PC-3 (cell line): ENCODE measurements at regions not wholly inside any gene's neighbourhood (a gene's known extent, or its start where the extent isn't known, plus 50 kb on each side); places are given as distances from the start of the nearest gene placed in this dataset.
"Not testable (repeated sequence)": the region's sequence is repeated elsewhere in the genome, so short reads cannot be mapped to it uniquely, and the experiment has no call there.

Experiments used
- ATAC-seq: fragments of 200-7000 bp; cut with Tn5 transposase; 2 replicates; pipeline ENCODE4 v1.9.1; 2020; ENCODE audit warnings: mild to moderate bottlenecking, moderate library complexity
- BruUV-seq: library from RNA; stranded (reverse); fragments of 400-500 nt; replicated peaks from 2 replicates; lab custom pipeline; 2021; lab: Mats Ljungman, UMichigan
- CTCF ChIA-PET: fragments of 300-600 bp; sonication (Branson Sonifier 250); formaldehyde crosslinking; loops from one replicate; lab custom pipeline; 2022; ENCODE audit warnings: antibody characterized with exemption; lab: Charles Lee
- POLR2A ChIA-PET: fragments of 300-600 bp; sonication (Branson Sonifier 250); formaldehyde crosslinking; loops from one replicate; lab custom pipeline; 2022; ENCODE audit warnings: antibody characterized with exemption; ENCODE audit not compliant: unreplicated experiment; lab: Charles Lee
- DNase-seq: peaks from one replicate; pipeline ENCODE4 v3.0.0-alpha.2; 2015
- H2AFZ ChIP-seq: fragments of 300-600 bp; sonication (generic); 2 replicates; pipeline ENCODE4 v1.6.0; 2016; ENCODE audit warnings: antibody characterized with exemption, low read length
- H3F3A ChIP-seq: fragments of 300-600 bp; sonication (generic); one replicate; pipeline ENCODE4 v1.6.0; 2017; ENCODE audit warnings: antibody characterized with exemption, low read length, control low read depth, mild to moderate bottlenecking; ENCODE audit not compliant: unreplicated experiment
- H3K27ac ChIP-seq: fragments of 300-600 bp; sonication (generic); 2 replicates; pipeline ENCODE4 v1.5.1; 2016; ENCODE audit warnings: mild to moderate bottlenecking, low read length
- H3K27me3 ChIP-seq: fragments of 300-600 bp; sonication (generic); 2 replicates; pipeline ENCODE4 v1.6.1; 2016; ENCODE audit warnings: low read length, mixed read lengths
- H3K36me3 ChIP-seq: fragments of 300-600 bp; sonication (generic); 2 replicates; pipeline ENCODE4 v1.6.1; 2016; ENCODE audit warnings: low read depth, mixed run types, low read length, mixed read lengths
- H3K4me1 ChIP-seq: fragments of 300-600 bp; sonication (generic); 2 replicates; pipeline ENCODE4 v1.5.1; 2016; ENCODE audit warnings: low read length; ENCODE audit not compliant: insufficient read depth
- H3K4me2 ChIP-seq: fragments of 300-600 bp; sonication (generic); 2 replicates; pipeline ENCODE4 v1.6.0; 2016; ENCODE audit warnings: low read length
- H3K4me3 ChIP-seq: fragments of 300-600 bp; sonication (generic); 2 replicates; pipeline ENCODE4 v1.5.1; 2016; ENCODE audit warnings: mild to moderate bottlenecking, low read length, mixed read lengths
- H3K79me2 ChIP-seq: fragments of 300-600 bp; sonication (generic); 2 replicates; pipeline ENCODE4 v1.6.1; 2017; ENCODE audit warnings: low read length, mixed read lengths
- H3K9ac ChIP-seq: fragments of 300-600 bp; sonication (generic); 2 replicates; pipeline ENCODE4 v1.6.0; 2016; ENCODE audit warnings: mild to moderate bottlenecking, low read length
- H3K9me2 ChIP-seq: fragments of 300-600 bp; sonication (generic); replicated peaks from 2 replicates; pipeline ENCODE4 v1.6.1; 2016; ENCODE audit warnings: mixed run types, low read length, mixed read lengths
- H3K9me3 ChIP-seq: fragments of 300-600 bp; sonication (generic); 2 replicates; pipeline ENCODE4 v1.6.1; 2016; ENCODE audit warnings: low read length, mixed read lengths
- H4K20me1 ChIP-seq: fragments of 300-600 bp; sonication (generic); 2 replicates; pipeline ENCODE4 v1.6.1; 2016; ENCODE audit warnings: low read length, mixed read lengths
- CTCF ChIP-seq: fragments of 300-600 bp; sonication (generic); conservative IDR thresholded peaks from 2 replicates; pipeline ENCODE4 v1.5.1; 2017; ENCODE audit warnings: antibody characterized with exemption, low read depth, mild to moderate bottlenecking, low read length
- EZH2 ChIP-seq: fragments of 300-600 bp; sonication (generic); IDR thresholded peaks from one replicate; pipeline ENCODE4 v1.6.1; 2017; ENCODE audit warnings: antibody characterized with exemption, mild to moderate bottlenecking, low read length; ENCODE audit not compliant: unreplicated experiment
- EZH2phosphoT487 ChIP-seq: fragments of 300-600 bp; sonication (generic); IDR thresholded peaks from 2 replicates; pipeline ENCODE4 v1.6.1; 2018; ENCODE audit warnings: mild to moderate bottlenecking, antibody characterized with exemption, low read length, borderline replicate concordance
- intact Hi-C: fragments of 100-400 bp; cut with micrococcal nuclease; formaldehyde crosslinking; loops from 2 replicates; pipeline ENCODE4 v1.9.0; 2023

DNA sequence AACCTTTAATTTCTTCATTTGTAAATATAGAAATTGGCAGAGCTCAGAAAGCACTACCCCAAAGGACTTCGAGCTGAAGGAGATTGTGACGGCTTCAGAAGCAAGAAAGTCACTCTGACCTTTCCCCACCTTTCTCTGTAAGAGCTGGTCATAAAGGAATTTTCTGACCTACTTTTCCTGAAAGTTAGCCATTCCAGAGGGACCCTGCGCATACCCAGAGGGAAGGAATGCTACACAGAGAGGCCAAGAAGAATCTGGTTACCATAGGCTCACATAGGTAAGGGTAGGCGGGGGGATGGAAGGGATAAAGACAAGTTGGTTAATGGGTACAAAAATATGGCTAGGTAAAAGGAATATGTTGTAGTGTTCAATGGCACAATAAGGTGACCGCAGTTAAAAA, 1080.3 kb downstream of the ZPLD1 start:
- no peak overlapping the region for H2AFZ ChIP-seq
- H3K4me3 ChIP-seq = no peak overlapping the region
- BruUV-seq = no TSS peak
- no peaks in the 10 kb centered on the region for H3F3A ChIP-seq
- POLR2A ChIA-PET = no interaction called here
- intact Hi-C loops = no loop called here
- H3K27me3 ChIP-seq = no peaks in the 10 kb centered on the region
- no peak overlapping the region for H3K4me2 ChIP-seq
- H3K9me2 ChIP-seq = no peaks in the 10 kb centered on the region
- TF ChIP-seq EZH2phosphoT487 (no peak), CTCF (no peak), EZH2 (no peak)
- H3K9ac ChIP-seq = no peak overlapping the region
- CTCF ChIA-PET = no interaction called here
- DNase-seq (no peak), ATAC-seq (no peak)
- no peaks in the 10 kb centered on the region for H4K20me1 ChIP-seq
- no peaks in the 10 kb centered on the region for H3K4me1 ChIP-seq
- no peaks in the 10 kb centered on the region for H3K36me3 ChIP-seq
- no peaks in the 10 kb centered on the region for H3K79me2 ChIP-seq
- 0 out of 2 replicates have a peak, but pooled peaks cover 2% of the 10 kb centered on the region for H3K9me3 ChIP-seq
- H3K27ac ChIP-seq = no peak overlapping the region

- 0 out of 2 replicates have a peak, but pooled peaks cover 3% of the 10 kb centered on the region for H3K9me3 ChIP-seq
- TF ChIP-seq CTCF (no peak), EZH2phosphoT487 (no peak), EZH2 (no peak)
- no peak overlapping the region for H3K27ac ChIP-seq
- H2AFZ ChIP-seq = no peak overlapping the region
- H3K4me2 ChIP-seq = no peak overlapping the region
- no peak overlapping the region for H3K4me3 ChIP-seq
- H3K4me1 ChIP-seq = no peaks in the 10 kb centered on the region
- intact Hi-C loops = no loop called here
- no peak for ATAC-seq
- no peaks in the 10 kb centered on the region for H3K27me3 ChIP-seq
- H3K79me2 ChIP-seq = no peaks in the 10 kb centered on the region
- H4K20me1 ChIP-seq = no peaks in the 10 kb centered on the region
- H3K9ac ChIP-seq = no peak overlapping the region
- POLR2A ChIA-PET = no interaction called here
- CTCF ChIA-PET = no interaction called here
- no TSS peak for BruUV-seq
- H3F3A ChIP-seq = no peaks in the 10 kb centered on the region
- DNase-seq = no peak
- H3K36me3 ChIP-seq = no peaks in the 10 kb centered on the region
- no peaks in the 10 kb centered on the region for H3K9me2 ChIP-seq
These were observed 1082.1 kb downstream of the ZPLD1 start for GRCh38 chr3:103516950-103517349.

DNA sequence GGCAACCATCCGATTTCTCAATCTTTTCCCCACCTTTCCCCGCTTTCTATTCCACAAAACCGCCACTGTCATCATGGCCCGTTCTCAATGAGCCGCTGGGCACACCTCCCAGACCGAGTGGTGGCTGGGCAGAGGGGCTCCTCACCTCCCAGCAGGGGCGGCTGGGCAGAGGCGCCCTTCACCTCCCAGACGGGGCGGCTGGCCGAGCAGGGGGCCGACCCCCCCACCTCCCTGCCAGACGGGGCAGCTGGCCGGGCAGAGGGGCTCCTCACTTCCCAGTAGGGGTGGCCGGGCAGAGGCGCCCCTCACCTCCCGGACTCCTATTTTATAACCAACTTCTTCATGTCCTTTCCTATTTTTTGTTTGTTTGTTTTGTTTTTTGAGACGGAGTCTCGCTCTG, 1096.5 kb downstream of the ZPLD1 start:
- H2AFZ ChIP-seq, H3K79me2 ChIP-seq, CTCF ChIA-PET, H3K9me2 ChIP-seq, H3K4me3 ChIP-seq, H3K36me3 ChIP-seq, H3K4me2 ChIP-seq, H4K20me1 ChIP-seq, ATAC-seq, H3F3A ChIP-seq, BruUV-seq, H3K9me3 ChIP-seq, POLR2A ChIA-PET, intact Hi-C loops, H3K4me1 ChIP-seq, H3K27ac ChIP-seq, DNase-seq, H3K27me3 ChIP-seq, H3K9ac ChIP-seq: not testable (repeated sequence)
